HG03095 (cell line): ENCODE measurements at regions not wholly inside any gene's neighbourhood (a gene's known extent, or its start where the extent isn't known, plus 50 kb on each side); places are given as distances from the start of the nearest gene placed in this dataset.
"Not testable (repeated sequence)": the region's sequence is repeated elsewhere in the genome, so short reads cannot be mapped to it uniquely, and the experiment has no call there.

Experiments
- ATAC-seq: cut with Tn5 transposase; IDR thresholded peaks from one replicate; pipeline ENCODE4 v1.9.1; 2021; ENCODE audit warnings: moderate library complexity; ENCODE audit not compliant: unreplicated experiment

DNA sequence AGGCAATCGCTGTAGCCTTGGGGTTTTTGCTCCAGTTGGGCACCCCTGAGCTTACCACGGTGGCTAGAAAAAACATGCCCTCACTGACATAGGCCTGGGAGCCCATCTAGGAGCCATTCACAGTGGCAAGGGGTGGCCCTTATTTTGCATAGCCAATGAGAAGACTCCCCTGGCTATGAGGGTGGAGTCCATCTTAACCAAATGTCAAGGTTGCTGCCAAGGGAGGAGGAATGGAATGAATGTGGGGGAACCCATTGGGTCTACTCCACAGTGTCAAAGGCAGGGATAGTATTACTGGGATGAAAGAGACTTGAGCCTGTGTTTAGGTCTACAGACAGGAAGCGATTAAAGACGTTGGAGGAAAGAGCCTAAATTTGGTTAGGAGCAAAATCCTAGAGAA, 295.7 kb upstream of the PLGLB2 start:
- ATAC-seq = not testable (repeated sequence)

DNA sequence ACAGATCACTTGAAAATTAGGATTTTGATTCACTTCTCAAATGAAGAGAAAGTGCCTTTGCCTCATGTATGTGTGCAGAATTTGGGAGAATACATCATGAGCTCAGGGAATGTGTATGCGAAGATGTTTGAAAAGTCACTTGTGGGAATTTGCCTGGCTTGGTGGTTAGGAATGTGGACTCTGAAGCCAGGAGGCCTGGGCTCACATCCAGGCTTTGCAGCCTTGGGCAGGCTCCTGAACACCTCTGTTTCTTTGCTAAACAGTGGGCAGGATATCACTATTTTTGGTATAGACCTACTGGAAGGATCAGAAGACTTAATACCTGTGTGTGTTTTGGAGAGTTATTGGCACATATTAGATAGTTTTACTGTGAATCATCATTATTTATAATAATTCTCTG, 295.0 kb upstream of the PLGLB2 start:
- ATAC-seq = not testable (repeated sequence)

DNA sequence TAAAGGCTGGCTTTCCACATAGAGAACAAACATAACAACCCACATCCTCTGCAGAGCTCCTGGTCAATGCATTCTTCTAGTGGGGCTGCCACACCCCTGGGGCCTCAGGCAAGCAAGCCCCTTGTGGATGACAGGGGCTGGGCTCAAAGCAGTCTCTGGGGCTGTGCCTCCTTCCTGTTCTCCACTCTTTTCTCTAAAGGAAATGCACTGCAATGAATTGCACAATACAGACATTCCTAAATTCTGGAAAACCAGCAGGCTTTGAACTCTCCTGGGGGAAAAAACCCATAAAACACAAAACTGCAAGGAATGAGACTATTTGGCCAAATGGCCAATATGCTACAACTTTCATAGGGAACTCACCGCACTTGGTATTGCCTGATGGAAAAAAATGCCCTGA, 293.9 kb upstream of the PLGLB2 start:
- not testable (repeated sequence) for ATAC-seq

DNA sequence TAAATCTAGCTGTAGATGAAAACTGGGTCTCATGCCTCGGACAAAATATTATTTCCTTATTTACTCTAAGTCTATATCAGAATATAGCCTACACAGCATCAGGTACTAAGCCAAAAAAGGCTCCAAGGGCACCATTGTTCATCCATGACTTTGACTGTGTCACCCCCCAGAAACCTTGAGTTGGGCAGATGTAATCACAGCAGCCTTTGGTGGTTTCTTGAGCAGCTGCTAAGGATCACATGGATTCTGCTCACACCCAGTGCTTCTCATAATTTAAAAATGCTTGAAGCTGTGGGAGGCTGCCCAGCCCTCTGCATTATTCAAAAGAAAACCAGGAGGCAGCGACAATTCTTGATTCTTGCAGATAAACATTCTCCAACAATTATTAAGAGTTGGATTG, 293.5 kb upstream of the PLGLB2 start:
- ATAC-seq = not testable (repeated sequence)

DNA sequence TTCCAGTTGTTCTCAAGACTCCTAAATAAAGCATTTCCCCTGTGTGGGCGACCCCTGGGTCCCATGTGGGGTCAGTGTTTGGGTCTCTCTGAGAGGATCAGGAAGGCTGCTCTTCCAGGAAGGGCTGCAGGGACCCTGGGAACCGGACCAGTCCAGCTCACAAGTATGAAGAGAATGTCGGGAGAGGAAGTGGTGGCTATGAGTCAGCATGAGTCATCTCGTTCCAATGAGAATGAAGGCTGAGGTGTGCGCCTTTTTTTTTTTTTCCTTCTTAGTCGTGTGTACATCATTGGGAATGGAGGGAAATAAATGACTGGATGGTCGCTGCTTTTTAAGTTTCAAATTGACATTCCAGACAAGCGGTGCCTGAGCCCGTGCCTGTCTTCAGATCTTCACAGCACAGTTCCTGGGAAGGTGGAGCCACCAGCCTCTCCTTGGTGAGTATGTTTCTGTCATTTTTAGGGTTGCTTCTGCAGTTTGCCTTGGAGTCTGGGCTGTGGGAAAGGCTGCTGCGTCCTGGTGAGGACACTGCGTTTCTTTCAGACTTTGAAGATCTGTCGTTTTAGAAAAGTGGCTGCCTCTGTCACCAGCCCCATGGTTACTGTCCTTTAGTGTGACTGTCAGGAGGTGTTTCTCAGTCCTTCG, 292.6 kb upstream of the PLGLB2 start:
- ATAC-seq = peak; percentile 43

DNA sequence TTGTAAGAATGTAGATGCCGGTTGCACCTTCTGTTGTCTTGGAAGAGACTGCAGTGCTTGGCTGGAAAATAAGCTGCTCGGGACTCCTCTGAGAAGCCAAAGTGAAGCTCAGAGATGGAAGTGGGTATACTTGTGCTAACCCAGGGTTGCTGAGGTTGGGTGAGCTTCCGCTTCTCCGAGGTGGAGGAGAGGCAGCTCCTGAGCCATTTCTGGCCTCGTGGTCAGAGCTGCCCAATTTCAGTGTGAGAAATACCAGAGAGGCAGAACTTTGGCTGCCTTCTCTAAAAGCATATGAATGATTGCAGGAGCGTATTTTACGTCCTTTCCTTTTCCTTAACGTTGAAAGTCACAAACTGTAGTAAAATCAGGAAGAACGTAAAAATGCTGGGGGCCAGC, 292.0 kb upstream of the PLGLB2 start:
- ATAC-seq = peak; percentile 38

DNA sequence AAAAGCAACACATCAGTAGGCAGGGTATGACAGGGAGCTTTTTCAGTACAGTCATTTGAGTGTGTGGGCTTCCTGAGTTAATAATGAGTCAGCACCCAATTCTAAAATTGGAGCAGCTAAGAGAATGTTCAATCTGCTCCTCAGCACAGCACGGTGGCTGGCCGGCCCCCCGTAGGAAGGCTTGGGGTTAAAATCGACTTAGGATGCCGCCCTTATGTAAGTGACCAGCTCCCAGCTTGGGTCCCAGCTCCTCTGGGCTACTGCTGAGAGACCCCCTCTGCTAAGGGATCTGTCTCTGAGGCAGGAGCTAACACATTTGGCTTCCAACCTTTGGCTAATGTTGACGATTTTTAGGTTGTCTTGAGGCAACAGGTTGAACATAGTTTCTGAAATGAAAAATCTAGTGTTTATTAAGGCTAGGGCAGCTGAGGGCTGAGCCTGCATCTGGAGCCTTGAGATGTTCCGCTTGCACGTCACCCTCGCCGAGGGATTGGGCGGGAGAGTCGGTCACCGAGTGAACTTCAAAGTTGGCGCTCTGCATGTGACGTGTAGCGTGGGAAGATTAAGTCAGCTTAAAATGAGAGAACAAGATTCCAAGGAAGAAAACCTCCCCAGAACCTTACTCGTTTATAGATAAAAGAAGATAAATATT, 291.3 kb upstream of the PLGLB2 start:
- peak; percentile 59 for ATAC-seq

DNA sequence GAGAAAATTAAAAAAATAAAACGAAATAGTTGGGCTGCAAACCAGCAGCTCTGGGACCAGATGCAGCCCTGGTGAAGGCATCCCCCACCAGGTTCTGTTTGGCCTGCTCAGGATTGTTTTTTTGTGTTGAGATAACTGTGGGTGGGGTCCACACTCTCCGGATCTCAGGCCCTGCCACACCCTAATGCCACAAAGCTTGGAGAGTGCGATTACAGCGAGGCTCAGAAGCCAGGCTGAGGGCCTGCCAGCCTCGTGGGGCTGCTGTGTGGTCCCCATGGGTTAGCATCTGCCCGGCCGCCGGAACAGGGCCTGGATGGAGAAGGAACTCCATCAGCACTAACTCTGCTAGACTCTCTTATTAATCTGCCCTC, 290.8 kb upstream of the PLGLB2 start:
- ATAC-seq = not testable (repeated sequence)

DNA sequence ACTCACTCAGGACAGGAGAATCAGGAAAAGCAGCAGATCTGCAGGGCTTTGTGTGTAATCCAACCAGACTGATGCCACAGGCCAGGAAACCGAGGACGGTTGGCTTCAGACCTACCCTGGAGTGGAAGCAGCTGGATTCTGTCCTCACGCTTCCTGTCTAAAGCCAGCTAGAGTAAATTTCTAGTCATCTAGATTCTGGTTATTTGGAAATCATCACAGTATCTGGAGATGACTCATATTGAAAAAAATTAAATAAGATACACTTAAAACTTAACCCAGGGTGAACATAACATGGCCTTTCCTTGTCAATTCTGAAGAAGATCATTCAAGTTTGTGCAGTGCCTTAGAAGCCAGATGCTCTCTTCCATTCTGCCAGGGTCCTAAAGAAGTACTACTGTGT, 288.9 kb upstream of the PLGLB2 start:
- not testable (repeated sequence) for ATAC-seq

DNA sequence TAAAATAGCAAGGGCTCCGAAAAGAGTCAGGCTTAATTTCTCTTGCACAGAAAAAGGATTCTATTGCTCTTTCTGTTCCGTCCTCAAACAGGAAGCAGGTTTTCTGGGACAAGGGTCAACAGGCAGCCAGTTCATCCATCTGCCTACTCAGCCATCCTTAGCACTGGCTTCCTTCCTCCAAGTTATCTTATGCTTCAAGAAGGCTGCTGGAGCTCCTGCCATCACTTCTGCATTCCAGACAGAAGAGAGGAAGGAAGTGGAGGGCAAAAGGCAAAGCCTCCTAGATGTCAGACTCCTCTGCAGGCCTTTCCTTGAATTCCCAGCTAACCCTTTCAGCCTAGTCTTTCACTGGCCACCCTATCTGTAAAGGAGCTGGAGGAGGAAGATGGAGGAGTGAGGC, 287.8 kb upstream of the PLGLB2 start:
- not testable (repeated sequence) for ATAC-seq

DNA sequence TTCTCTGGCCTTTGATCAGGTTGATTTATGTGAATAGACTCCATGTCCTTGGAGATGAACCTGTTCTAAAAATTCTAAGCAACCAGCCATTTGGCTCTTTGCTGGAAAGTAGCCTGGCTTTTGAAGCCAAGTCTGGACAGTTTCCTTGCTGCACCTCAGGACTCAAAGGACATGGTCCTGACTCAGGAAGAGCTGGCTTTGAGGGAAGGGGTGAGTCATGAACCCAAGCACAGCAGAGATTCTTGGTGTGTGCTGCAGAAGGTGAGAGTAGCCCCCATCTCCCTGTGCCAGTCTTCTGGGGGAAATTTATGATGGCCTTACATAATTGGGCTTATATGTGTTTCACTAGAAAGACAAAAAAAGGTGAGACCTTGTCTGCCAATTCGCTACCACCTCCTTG, 287.2 kb upstream of the PLGLB2 start:
- ATAC-seq = not testable (repeated sequence)

DNA sequence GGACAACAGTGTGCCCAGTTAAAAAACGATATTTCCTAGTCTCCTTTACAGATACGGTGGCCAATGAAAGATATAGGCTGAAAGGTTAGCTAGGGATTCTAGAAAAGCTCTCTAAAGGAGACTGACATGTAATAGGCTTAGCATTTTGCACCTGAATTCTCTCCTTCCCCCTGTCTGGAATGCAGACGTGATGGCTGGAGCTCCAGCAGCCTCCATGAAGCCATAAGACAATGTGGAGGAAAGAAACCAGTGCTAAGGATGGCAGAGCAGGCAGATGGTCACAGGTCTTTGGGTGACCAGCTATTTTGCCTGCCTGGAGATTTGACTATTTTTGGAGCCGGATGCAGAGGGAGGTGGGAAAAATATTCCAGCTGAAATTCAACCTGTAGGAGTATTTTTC, 286.2 kb upstream of the PLGLB2 start:
- ATAC-seq = not testable (repeated sequence)

DNA sequence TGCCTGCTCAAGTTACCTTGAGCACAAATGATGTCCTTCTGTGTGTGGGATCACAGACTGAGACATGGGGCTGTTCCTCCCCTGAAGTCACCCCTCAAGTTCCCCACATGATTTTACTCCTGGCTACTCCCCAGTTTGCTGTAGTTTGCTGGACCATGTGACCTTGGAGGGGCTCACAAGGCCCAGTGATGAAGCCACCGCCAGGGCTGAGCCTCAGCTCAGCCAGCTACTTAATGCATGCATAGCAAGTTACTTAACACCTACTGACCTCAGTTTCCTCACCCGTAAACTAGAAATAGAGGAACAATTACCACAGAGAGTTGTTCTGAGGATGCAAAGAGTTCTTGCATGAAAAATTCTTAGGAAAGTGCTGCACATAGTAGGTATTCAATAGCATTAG, 283.7 kb upstream of the PLGLB2 start:
- not testable (repeated sequence) for ATAC-seq

DNA sequence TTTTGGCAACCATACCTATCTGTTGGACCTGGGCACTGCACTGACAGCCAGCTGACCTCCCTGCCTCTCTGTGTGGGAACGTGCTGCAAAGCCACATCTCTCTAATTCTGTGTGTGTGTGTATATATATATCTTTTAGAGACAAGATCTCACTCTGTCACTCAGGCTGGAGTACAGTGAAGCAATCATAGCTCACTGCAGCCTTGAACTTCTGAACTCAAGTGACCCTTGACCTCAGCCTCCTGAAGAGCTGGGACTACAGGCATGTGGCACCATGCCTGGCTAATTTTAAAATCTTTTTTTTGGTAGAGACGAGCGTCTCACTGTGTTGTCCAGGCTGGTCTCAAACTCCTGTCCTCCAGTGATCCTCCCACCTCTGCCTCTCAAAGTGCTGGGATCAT, 282.2 kb upstream of the PLGLB2 start:
- not testable (repeated sequence) for ATAC-seq

DNA sequence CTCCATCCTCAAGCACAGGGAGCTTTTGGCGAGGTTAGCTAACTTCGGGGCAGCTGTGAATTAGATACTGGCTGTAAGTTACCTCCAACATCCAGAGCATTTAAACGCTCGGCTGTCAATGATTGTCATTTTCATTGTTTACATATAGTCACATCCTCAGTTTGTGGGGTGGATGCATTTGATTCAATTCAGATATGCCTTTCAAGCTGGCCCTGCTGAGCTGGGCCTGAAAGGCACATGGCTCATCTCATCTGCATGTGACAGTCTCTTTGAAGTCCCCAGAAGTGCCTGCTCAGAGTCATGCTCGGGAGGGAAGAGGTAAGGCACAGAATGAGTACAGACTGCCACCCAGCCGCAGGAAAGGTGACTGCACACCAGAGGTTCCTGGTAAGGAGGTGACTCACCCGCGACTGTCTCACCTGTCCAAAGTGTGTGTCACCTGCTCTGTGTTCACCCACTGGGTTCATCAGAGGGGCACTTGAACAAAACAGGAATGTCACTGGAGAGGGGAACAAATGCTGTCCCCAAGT, 281.2 kb upstream of the PLGLB2 start:
- ATAC-seq = peak; percentile 43

DNA sequence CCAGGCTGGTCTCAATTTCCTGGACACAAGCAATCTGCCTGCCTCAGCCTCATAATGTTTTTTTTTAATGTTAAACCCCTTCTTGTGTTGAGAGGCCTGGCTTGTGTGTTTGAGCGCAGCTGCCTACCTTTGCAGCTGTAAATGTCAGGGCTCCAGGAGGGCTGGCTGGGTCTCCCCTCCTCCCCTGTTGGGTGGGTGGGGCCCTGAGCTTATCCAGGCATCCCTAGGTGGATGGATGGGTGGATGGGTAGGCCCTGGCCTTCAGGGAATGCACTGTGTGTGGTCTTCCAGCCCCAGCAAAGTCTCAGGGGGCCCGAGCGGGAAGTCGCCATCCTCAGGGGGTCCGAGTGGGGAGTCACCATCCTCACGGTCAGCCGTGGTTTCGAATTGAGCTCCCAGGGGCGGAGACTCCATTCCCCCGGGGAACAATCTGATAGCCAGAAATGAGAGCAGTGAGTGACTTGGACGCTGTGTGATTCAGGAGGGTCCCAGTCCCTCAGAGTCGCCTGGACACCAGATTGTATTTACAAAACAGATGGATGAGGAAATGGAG, 279.4 kb upstream of the PLGLB2 start:
- not testable (repeated sequence) for ATAC-seq

DNA sequence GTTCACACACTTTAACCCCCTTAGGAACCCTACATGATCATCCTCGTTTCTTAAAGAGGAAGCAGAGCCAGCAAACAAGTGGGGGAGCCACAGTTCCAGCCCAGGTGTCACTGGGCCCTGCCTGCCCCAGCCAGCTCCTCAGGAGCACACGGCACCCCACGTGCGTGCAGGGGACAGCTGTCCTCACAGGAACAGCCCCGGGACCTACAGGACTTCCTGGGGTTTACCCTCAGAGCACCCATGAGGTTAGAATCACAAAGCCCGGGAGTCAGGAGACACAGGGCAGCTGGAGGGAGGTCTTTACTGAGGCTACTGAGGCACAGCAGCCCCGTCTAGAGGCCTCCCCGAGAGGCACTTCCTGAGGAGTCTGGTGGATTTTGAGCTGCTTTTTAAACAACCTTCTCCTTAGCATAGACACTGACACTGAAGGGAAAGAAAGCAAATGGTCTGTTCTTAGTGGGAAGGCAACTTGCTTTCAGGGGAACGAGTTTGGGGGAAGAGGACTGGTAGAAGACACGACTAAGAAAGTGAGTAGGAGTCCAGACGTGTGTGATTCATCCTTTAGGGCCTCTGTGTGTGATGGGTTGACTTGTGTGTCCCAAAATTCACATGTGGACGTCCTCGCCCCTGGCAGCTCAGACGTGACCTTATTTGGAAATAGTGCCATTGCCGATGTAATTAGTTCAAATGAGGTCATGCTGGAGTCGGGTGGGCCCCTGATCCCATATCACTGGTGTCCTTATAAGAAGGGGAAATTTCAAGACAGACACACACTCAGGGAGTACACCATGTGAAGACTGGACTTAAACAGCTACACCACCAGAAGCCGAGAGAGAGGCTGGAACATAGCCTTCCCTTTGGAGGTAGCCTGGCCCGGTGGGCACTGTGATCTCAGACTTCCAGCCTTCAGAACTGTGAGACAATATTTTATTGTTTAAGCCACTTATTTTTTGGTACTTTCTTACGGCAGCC, 278.4 kb upstream of the PLGLB2 start:
- ATAC-seq = peak; percentile 46

DNA sequence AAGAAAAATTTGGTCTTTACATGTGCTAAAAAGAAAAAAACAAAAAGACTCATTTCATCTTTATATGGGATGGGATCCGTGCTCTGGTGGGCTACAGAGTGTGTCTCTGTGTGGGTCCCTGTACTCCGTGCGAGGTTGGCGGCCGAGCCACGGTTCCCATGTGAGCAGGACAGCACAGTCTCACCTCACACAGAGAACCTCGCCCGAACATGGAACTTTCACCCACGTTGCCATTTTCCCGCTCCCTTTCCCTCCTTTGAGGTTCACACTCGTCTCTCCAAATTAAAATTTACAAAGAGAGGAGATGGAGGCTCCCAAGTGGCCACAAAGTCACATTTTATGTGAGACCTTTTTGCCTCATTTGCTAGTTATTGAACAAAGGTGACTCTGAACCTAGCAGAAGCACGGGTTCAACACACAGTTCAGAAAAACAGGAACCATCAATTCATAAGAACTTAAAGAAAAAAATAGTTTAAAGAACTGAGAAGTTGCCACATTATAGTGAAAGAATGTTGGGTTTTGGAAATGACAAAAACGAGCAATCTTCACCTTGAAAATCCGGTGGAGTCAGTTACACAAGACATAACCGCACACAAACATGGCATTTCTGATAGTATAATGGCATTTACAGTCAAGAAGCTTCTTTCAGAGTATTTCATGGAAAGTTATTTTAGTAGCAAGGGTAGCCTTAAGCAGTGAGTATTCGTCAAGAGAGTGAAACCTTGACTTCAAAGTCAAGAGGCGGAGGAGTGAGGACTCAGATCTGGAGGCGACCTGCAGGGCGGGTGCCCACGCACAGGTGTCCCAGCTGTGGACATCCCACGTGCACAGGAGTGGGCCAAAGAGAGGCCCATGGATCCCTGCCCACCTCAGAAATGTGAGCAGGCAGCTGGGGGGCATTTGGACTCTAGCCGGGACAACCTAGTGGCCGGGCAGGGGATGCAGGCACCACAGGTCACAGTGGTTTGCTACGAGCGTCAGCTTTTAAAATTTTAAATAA, 277.2 kb upstream of the PLGLB2 start:
- ATAC-seq = peak; percentile 38

DNA sequence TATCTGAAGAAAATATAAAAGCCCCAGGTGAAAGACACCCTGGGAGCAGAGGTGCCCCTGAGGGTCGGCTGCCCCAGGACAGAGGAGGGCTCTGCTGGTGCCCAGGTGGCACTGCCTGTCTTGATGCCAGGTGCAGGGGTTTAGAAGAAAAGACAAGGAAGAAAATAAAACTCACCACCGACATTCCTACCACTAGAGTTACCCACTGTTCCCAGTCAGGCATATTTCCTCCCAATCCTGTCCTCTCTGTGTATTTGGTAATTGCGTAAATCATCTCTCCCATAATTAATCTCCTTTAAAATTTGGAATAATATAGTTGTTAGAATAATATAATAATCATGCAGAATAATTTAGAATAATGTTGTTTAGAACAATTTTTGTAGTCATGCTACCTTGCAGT, 276.4 kb upstream of the PLGLB2 start:
- ATAC-seq = not testable (repeated sequence)
